Neural progenitor cell (in vitro differentiated cells): ENCODE measurements at regions not wholly inside any gene's neighbourhood (a gene's known extent, or its start where the extent isn't known, plus 50 kb on each side); places are given as distances from the start of the nearest gene placed in this dataset.

Experiments used
- DNase-seq: peaks from one replicate; pipeline ENCODE4 v3.0.0-alpha.2; 2016; ENCODE audit warnings: low spot score
- H2AFZ ChIP-seq: fragments of 200-600 bp; sonication (generic); replicated peaks from 2 replicates; pipeline ENCODE4 v1.6.1; 2016; ENCODE audit warnings: antibody characterized with exemption
- H3F3A ChIP-seq: fragments of 200-600 bp; sonication (generic); 2 replicates; pipeline ENCODE4 v1.6.1; 2016; ENCODE audit warnings: antibody characterized with exemption, low read depth
- H3K27ac ChIP-seq: fragments of 200-600 bp; sonication (generic); 2 replicates; pipeline ENCODE4 v1.5.1; 2016; ENCODE audit warnings: mild to moderate bottlenecking
- H3K27me3 ChIP-seq: fragments of 200-600 bp; sonication (generic); 2 replicates; pipeline ENCODE4 v1.6.1; 2016; ENCODE audit warnings: mild to moderate bottlenecking, moderate library complexity
- H3K36me3 ChIP-seq: fragments of 200-600 bp; sonication (generic); 2 replicates; pipeline ENCODE4 v1.5.1; 2016
- H3K4me1 ChIP-seq: fragments of 200-600 bp; sonication (generic); 2 replicates; pipeline ENCODE4 v1.6.1; 2016; ENCODE audit warnings: mixed run types
- H3K4me2 ChIP-seq: fragments of 200-600 bp; sonication (generic); 2 replicates; pipeline ENCODE4 v1.6.1; 2016
- H3K4me3 ChIP-seq: fragments of 200-600 bp; sonication (generic); 2 replicates; pipeline ENCODE4 v1.5.1; 2016
- H3K79me2 ChIP-seq: fragments of 200-600 bp; sonication (generic); 2 replicates; pipeline ENCODE4 v1.6.1; 2016; ENCODE audit warnings: low read depth
- H3K9ac ChIP-seq: fragments of 200-600 bp; sonication (generic); 2 replicates; pipeline ENCODE4 v1.6.1; 2016
- H3K9me3 ChIP-seq: fragments of 200-600 bp; sonication (generic); 2 replicates; pipeline ENCODE4 v1.5.1; 2016; ENCODE audit warnings: low read depth
- H4K20me1 ChIP-seq: fragments of 200-600 bp; sonication (generic); 2 replicates; pipeline ENCODE4 v1.6.1; 2016; ENCODE audit warnings: low read depth
- H3K27ac Mint-ChIP-seq: 3 replicates; pipeline ENCODE4 v1.8.0; 2021; ENCODE audit warnings: mixed read lengths
- H3K27me3 Mint-ChIP-seq: 2 replicates; pipeline ENCODE4 v1.8.0; 2022; ENCODE audit warnings: low read depth, mild to moderate bottlenecking, inconsistent platforms, moderate library complexity, mixed read lengths; ENCODE audit not compliant: insufficient read depth
- H3K36me3 Mint-ChIP-seq: 3 replicates; pipeline ENCODE4 v1.8.0; 2021; ENCODE audit warnings: mixed read lengths
- H3K4me1 Mint-ChIP-seq: 3 replicates; pipeline ENCODE4 v1.8.0; 2021; ENCODE audit warnings: mixed read lengths
- H3K4me3 Mint-ChIP-seq: 3 replicates; pipeline ENCODE4 v1.8.0; 2021; ENCODE audit warnings: mild to moderate bottlenecking, moderate library complexity, mixed read lengths
- H3K9me3 Mint-ChIP-seq: 3 replicates; pipeline ENCODE4 v1.8.0; 2020; ENCODE audit warnings: mixed read lengths
- CTCF ChIP-seq: fragments of 200-600 bp; sonication (generic); IDR thresholded peaks from 2 replicates; pipeline ENCODE4 v1.5.1; 2017; ENCODE audit warnings: antibody characterized with exemption, mild to moderate bottlenecking
- EZH2 ChIP-seq: fragments of 200-600 bp; sonication (generic); IDR thresholded peaks from 2 replicates; pipeline ENCODE4 v1.6.1; 2017; ENCODE audit warnings: antibody characterized with exemption, mild to moderate bottlenecking, moderate library complexity
- EZH2phosphoT487 ChIP-seq: fragments of 200-600 bp; sonication (generic); IDR thresholded peaks from 2 replicates; pipeline ENCODE4 v1.6.1; 2017; ENCODE audit warnings: antibody characterized with exemption

GRCh38 chr20:24163506-24163905 lies 174.9 kb upstream of the GGTLC1 start:
- Histone ChIP-seq H3K4me2 (no peak overlapping the region), H2AFZ (no peak overlapping the region), H3K36me3 (no peaks in the 10 kb centered on the region), H4K20me1 (no peaks in the 10 kb centered on the region), H3K4me1 (peaks cover 5% of the 10 kb centered on the region), H3K27ac (no peak overlapping the region), H3K9me3 (no peaks in the 10 kb centered on the region), H3K9ac (no peak overlapping the region), H3F3A (no peaks in the 10 kb centered on the region), H3K79me2 (no peaks in the 10 kb centered on the region), H3K27me3 (no peaks in the 10 kb centered on the region), H3K4me3 (no peak overlapping the region)
- Mint-ChIP-seq H3K4me1 (peaks cover 10% of the 10 kb centered on the region), H3K9me3 (peaks cover 11% of the 10 kb centered on the region), H3K27me3 (no peaks in the 10 kb centered on the region), H3K27ac (no peak overlapping the region), H3K36me3 (no peaks in the 10 kb centered on the region), H3K4me3 (no peak overlapping the region)
- no peak for TF ChIP-seq EZH2phosphoT487
- TF ChIP-seq EZH2, result no peak
- no peak for TF ChIP-seq CTCF
- DNase-seq, result no peak

- no peak overlapping the region for H3K4me2 ChIP-seq
- H3K27me3 ChIP-seq, result no peaks in the 10 kb centered on the region
- no peaks in the 10 kb centered on the region for H3F3A ChIP-seq
- H3K27me3 Mint-ChIP-seq, result no peaks in the 10 kb centered on the region
- H4K20me1 ChIP-seq, result no peaks in the 10 kb centered on the region
- H3K36me3 Mint-ChIP-seq, result no peaks in the 10 kb centered on the region
- no peak overlapping the region for H3K4me3 ChIP-seq
- H3K79me2 ChIP-seq, result no peaks in the 10 kb centered on the region
- H3K9ac ChIP-seq, result no peak overlapping the region
- no peak overlapping the region for H3K4me3 Mint-ChIP-seq
- peak; percentile 69 for DNase-seq
- H3K9me3 ChIP-seq, result no peaks in the 10 kb centered on the region
- no peaks in the 10 kb centered on the region for H3K36me3 ChIP-seq
- no peak overlapping the region for H2AFZ ChIP-seq
- no peaks in the 10 kb centered on the region for H3K4me1 ChIP-seq
- TF ChIP-seq EZH2 (no peak), CTCF (peak; percentile 77)
- H3K4me1 Mint-ChIP-seq, result no peaks in the 10 kb centered on the region
- H3K27ac Mint-ChIP-seq, result no peak overlapping the region
- no peak overlapping the region for H3K27ac ChIP-seq
- peaks cover 7% of the 10 kb centered on the region for H3K9me3 Mint-ChIP-seq
These were observed 172.1 kb upstream of the GGTLC1 start for GRCh38 chr20:24160563-24161281.

DNA sequence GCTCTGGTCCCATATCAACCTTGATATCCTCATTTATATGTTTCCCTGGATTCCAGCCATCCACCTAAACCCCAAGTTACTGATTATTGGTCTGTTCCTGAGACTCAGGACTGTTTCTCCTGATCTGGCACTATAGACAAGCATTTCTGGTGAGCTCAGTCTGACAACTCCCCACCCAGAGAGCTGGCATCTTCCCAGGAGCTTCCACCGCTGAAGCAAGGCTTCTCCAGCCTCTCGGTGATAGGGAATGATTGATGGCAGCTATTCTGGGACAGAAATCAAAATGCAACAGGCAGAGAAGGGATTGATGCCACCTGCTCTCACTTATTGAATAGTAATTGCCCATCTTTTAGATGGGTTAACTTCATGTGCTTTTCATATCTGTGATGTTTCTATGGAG lies 169.7 kb upstream of the GGTLC1 start:
- Mint-ChIP-seq H3K9me3 (peaks cover 5% of the 10 kb centered on the region), H3K4me1 (no peaks in the 10 kb centered on the region)
- no peak overlapping the region for H3K9ac ChIP-seq

More for the DNA sequence above, 169.7 kb upstream of the GGTLC1 start:
- Histone ChIP-seq H3K4me3 (no peak overlapping the region), H3K4me2 (no peak overlapping the region), H3F3A (no peaks in the 10 kb centered on the region), H2AFZ (no peak overlapping the region), H3K9me3 (no peaks in the 10 kb centered on the region), H3K36me3 (no peaks in the 10 kb centered on the region), H3K79me2 (no peaks in the 10 kb centered on the region), H4K20me1 (no peaks in the 10 kb centered on the region), H3K27ac (no peak overlapping the region), H3K27me3 (no peaks in the 10 kb centered on the region), H3K4me1 (no peaks in the 10 kb centered on the region)
- Mint-ChIP-seq H3K4me3 (no peak overlapping the region), H3K27ac (no peak overlapping the region), H3K27me3 (no peaks in the 10 kb centered on the region), H3K36me3 (no peaks in the 10 kb centered on the region)
- DNase-seq, result no peak
- no peak for TF ChIP-seq CTCF
- TF ChIP-seq EZH2, result no peak
- TF ChIP-seq EZH2phosphoT487, result no peak
